H1 (cell line): ENCODE measurements at regions not wholly inside any gene's neighbourhood (a gene's known extent, or its start where the extent isn't known, plus 50 kb on each side); places are given as distances from the start of the nearest gene placed in this dataset.

Experiments used
- EGR1 ChIP-seq: IDR thresholded peaks from 2 replicates; pipeline ENCODE4 v1.6.1; 2011; ENCODE audit warnings: low read depth, low read length, borderline replicate concordance
- EZH2 ChIP-seq: fragments of 200-600 bp; sonication (generic); IDR thresholded peaks from 2 replicates; pipeline ENCODE4 v1.7.1; 2012; ENCODE audit warnings: low read depth, mild to moderate bottlenecking, moderate library complexity, low read length, inconsistent platforms; ENCODE audit not compliant: severe bottlenecking
- JUND ChIP-seq: IDR thresholded peaks from 2 replicates; pipeline ENCODE4 v1.6.1; 2011; ENCODE audit warnings: mild to moderate bottlenecking, improper control_type of control experiment, low read length
- MAFK ChIP-seq: IDR thresholded peaks from 2 replicates; pipeline ENCODE4 v1.6.1; 2012; ENCODE audit warnings: low read depth, mild to moderate bottlenecking, improper control_type of control experiment, low read length
- NRF1 ChIP-seq: IDR thresholded peaks from 2 replicates; pipeline ENCODE4 v1.6.1; 2011; ENCODE audit warnings: mild to moderate bottlenecking, low read depth, low read length, improper control_type of control experiment
- PHF8 ChIP-seq: fragments of 200-600 bp; sonication (generic); conservative IDR thresholded peaks from 2 replicates; pipeline ENCODE4 v1.7.1; 2012; ENCODE audit warnings: low read depth, mild to moderate bottlenecking, inconsistent platforms, low read length, moderate library complexity
- POLR2A ChIP-seq, 2 experiments: IDR thresholded peaks; 1 replicate in 1 of 2; 2 replicates in 1 of 2; pipeline ENCODE4 v1.6.1; 2011; ENCODE audit warnings: low read depth in 2 of 2, low read length in 2 of 2, mild to moderate bottlenecking in 2 of 2; ENCODE audit errors: control extremely low read depth in 1 of 2
- RAD21 ChIP-seq, 2 experiments: IDR thresholded peaks in 1 of 2; conservative IDR thresholded peaks in 1 of 2; 2 replicates each; pipeline ENCODE4 v1.6.1; 2011; ENCODE audit warnings: low read depth in 2 of 2, low read length in 2 of 2, improper control_type of control experiment in 1 of 2, inconsistent platforms in 1 of 2, mild to moderate bottlenecking in 1 of 2, moderate library complexity in 1 of 2
- SAP30 ChIP-seq: fragments of 300-600 bp; sonication (generic); IDR thresholded peaks from 2 replicates; pipeline ENCODE4 v1.7.1; 2012; ENCODE audit warnings: low read length, moderate library complexity, mild to moderate bottlenecking, inconsistent platforms; ENCODE audit not compliant: insufficient read depth, insufficient replicate concordance
- TF ChIP-seq, protein P1 (sequence below), 3 experiments: IDR thresholded peaks; 1 replicate in 2 of 3; 2 replicates in 1 of 3; pipeline versions ENCODE4 v1.5.1 to v1.6.1; 2011; ENCODE audit warnings: low read length in 3 of 3, mild to moderate bottlenecking in 3 of 3, inconsistent platforms in 2 of 3, low read depth in 1 of 3, moderate library complexity in 1 of 3; ENCODE audit not compliant: insufficient read depth in 1 of 3; ENCODE audit errors: control extremely low read depth in 1 of 3

DNA sequence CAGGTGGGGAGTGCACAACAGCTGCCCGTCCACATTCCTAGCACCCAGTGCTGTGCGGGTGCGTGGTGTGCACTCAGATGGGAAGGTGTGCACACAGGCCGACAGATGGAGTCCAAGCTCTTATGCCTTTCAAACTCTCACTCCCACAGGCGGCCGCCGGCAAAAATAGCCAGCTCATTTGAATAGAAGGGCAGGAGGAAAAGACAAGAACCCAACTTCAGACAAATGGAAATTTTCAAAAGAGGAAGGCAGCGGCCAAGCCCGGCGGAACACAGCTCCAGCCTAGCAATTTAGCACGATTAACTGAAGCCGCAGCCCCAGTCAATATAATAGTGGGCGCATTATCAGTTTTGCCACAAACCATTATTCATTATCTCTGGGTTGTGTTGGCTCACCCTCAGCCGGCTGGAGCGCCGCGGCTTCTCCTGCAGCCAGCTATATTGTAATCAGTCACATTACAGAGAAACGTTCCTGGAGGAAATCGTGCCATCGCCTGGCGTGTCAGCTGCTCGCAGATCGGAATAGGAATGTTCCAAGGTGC is 103.9 kb upstream of the SEC14L1 start:
- TF ChIP-seq, protein P1, sequence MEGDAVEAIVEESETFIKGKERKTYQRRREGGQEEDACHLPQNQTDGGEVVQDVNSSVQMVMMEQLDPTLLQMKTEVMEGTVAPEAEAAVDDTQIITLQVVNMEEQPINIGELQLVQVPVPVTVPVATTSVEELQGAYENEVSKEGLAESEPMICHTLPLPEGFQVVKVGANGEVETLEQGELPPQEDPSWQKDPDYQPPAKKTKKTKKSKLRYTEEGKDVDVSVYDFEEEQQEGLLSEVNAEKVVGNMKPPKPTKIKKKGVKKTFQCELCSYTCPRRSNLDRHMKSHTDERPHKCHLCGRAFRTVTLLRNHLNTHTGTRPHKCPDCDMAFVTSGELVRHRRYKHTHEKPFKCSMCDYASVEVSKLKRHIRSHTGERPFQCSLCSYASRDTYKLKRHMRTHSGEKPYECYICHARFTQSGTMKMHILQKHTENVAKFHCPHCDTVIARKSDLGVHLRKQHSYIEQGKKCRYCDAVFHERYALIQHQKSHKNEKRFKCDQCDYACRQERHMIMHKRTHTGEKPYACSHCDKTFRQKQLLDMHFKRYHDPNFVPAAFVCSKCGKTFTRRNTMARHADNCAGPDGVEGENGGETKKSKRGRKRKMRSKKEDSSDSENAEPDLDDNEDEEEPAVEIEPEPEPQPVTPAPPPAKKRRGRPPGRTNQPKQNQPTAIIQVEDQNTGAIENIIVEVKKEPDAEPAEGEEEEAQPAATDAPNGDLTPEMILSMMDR (IDR thresholded peaks at IDR 0.05; ENCODE audit: control extremely low read depth in 1 of 3, insufficient read depth in 1 of 3, low read depth in 1 of 3, low read length in 3 of 3) = no peak
- TF ChIP-seq RAD21 (IDR thresholded peaks at IDR 0.05 in 1 of 2, conservative IDR thresholded peaks at IDR 0.05 in 1 of 2; ENCODE audit: low read depth in 2 of 2, low read length in 2 of 2) (no peak), POLR2A (IDR thresholded peaks at IDR 0.05; ENCODE audit: control extremely low read depth in 1 of 2, low read depth in 2 of 2, low read length in 2 of 2) (no peak), EGR1 (no peak), NRF1 (no peak), SAP30 (no peak), PHF8 (no peak), EZH2 (no peak), MAFK (no peak), JUND (no peak)
